PC-9 (cell line): ENCODE measurements at regions not wholly inside any gene's neighbourhood (a gene's known extent, or its start where the extent isn't known, plus 50 kb on each side); places are given as distances from the start of the nearest gene placed in this dataset.

Experiments used
- BruUV-seq: library from RNA; stranded (reverse); fragments of 400-500 nt; replicated peaks from 2 replicates; lab custom pipeline; 2021; lab: Mats Ljungman, UMichigan
- CTCF ChIA-PET: fragments of 300-600 bp; sonication (Branson Sonifier 250); formaldehyde crosslinking; loops from one replicate; lab custom pipeline; 2022; ENCODE audit warnings: antibody characterized with exemption; lab: Charles Lee
- POLR2A ChIA-PET: fragments of 300-600 bp; sonication (Branson Sonifier 250); formaldehyde crosslinking; loops from one replicate; lab custom pipeline; 2022; ENCODE audit warnings: antibody characterized with exemption; ENCODE audit not compliant: unreplicated experiment; lab: Charles Lee
- DNase-seq, 2 experiments: peaks; one replicate each; pipeline versions ENCODE4 v3.0.0 to v3.0.0-alpha.2; 2015 to 2022; ENCODE audit warnings: mixed read lengths in 1 of 2
- H2AFZ ChIP-seq: fragments of 200-600 bp; sonication (generic); 2 replicates; pipeline ENCODE4 v1.8.1; 2017; ENCODE audit warnings: antibody characterized with exemption
- H3F3A ChIP-seq: fragments of 200-600 bp; sonication (generic); 2 replicates; pipeline ENCODE4 v1.8.1; 2017; ENCODE audit warnings: antibody characterized with exemption, mild to moderate bottlenecking, low read depth; ENCODE audit not compliant: insufficient read depth
- H3K27ac ChIP-seq: fragments of 200-600 bp; sonication (generic); 2 replicates; pipeline ENCODE4 v1.6.1; 2016; ENCODE audit warnings: mixed run types
- H3K27me3 ChIP-seq: fragments of 200-600 bp; sonication (generic); 2 replicates; pipeline ENCODE4 v1.6.1; 2016; ENCODE audit warnings: low read depth, mixed run types; ENCODE audit not compliant: insufficient read depth
- H3K36me3 ChIP-seq: fragments of 200-600 bp; sonication (generic); 2 replicates; pipeline ENCODE4 v1.6.1; 2016; ENCODE audit warnings: low read depth, mixed run types
- H3K4me1 ChIP-seq: fragments of 200-600 bp; sonication (generic); replicated peaks from 2 replicates; pipeline ENCODE4 v1.6.1; 2016; ENCODE audit warnings: mixed run types; ENCODE audit not compliant: insufficient read depth
- H3K4me2 ChIP-seq: fragments of 200-600 bp; sonication (generic); 2 replicates; pipeline ENCODE4 v1.6.1; 2017; ENCODE audit warnings: mixed run types
- H3K4me3 ChIP-seq: fragments of 200-600 bp; sonication (generic); 2 replicates; pipeline ENCODE4 v1.6.1; 2016; ENCODE audit warnings: mixed run types
- H3K79me2 ChIP-seq: fragments of 200-600 bp; sonication (generic); 2 replicates; pipeline ENCODE4 v1.6.1; 2017; ENCODE audit warnings: low read depth, mixed run types
- H3K9me2 ChIP-seq: fragments of 200-600 bp; sonication (generic); 2 replicates; pipeline ENCODE4 v1.8.1; 2017; ENCODE audit warnings: mild to moderate bottlenecking; ENCODE audit not compliant: insufficient read depth
- H3K9me3 ChIP-seq: fragments of 200-600 bp; sonication (generic); 2 replicates; pipeline ENCODE4 v1.8.1; 2016; ENCODE audit warnings: low read depth; ENCODE audit not compliant: insufficient read depth
- H4K20me1 ChIP-seq: fragments of 200-600 bp; sonication (generic); 2 replicates; pipeline ENCODE4 v1.8.1; 2017; ENCODE audit not compliant: insufficient read depth
- EZH2 ChIP-seq: fragments of 200-600 bp; sonication (generic); IDR thresholded peaks from 2 replicates; pipeline ENCODE4 v1.8.0; 2017; ENCODE audit warnings: antibody characterized with exemption, low read depth
- intact Hi-C: fragments of 100-400 bp; cut with micrococcal nuclease; formaldehyde crosslinking; loops from one replicate; pipeline ENCODE4 v1.10.0; 2022; ENCODE audit not compliant: unreplicated experiment
- TF ChIP-seq, protein P1 (sequence below): fragments of 200-600 bp; sonication (generic); conservative IDR thresholded peaks from 2 replicates; pipeline ENCODE4 v1.6.1; 2017; ENCODE audit warnings: mixed run types, antibody characterized with exemption, mild to moderate bottlenecking, moderate library complexity

DNA sequence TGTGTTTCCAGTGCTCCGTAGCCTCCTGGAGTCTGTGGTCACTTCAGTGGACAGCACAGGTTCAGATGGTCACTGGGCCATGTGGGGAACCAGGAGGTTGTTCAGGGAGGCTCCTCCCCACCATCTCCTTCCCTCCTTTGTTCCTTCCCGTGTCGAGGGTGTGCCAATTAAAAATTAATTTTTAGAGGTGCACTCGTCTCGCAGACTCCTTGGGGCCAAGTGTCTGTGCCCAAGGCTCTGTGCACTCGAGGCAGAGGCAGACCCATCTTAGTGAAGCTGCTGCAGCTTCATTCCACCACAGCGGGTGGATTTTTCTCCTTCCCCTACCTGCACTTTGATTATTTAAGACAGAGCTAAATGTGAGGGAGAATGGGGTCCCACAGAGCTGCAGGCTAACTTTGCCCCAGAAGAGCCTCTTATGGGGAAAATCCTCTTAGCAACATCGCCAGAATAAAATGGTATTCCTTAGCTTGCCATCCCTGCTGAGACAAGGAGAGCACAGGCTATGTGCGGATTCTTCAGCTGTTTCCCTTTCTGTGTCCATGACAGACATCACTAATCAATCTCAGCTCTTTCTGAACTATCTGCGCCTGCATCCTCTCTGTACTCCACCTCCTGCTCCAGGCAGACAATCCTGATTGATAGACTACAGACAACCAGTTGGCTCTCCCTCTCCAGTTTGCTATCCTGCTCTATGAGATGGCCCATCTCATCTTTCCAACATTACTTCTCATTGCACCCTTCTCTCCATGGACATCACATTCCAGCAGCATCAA is 159.5 kb downstream of the VRK1 start:
- TF ChIP-seq, protein P1, sequence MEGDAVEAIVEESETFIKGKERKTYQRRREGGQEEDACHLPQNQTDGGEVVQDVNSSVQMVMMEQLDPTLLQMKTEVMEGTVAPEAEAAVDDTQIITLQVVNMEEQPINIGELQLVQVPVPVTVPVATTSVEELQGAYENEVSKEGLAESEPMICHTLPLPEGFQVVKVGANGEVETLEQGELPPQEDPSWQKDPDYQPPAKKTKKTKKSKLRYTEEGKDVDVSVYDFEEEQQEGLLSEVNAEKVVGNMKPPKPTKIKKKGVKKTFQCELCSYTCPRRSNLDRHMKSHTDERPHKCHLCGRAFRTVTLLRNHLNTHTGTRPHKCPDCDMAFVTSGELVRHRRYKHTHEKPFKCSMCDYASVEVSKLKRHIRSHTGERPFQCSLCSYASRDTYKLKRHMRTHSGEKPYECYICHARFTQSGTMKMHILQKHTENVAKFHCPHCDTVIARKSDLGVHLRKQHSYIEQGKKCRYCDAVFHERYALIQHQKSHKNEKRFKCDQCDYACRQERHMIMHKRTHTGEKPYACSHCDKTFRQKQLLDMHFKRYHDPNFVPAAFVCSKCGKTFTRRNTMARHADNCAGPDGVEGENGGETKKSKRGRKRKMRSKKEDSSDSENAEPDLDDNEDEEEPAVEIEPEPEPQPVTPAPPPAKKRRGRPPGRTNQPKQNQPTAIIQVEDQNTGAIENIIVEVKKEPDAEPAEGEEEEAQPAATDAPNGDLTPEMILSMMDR = no peak
- no peak for TF ChIP-seq EZH2
- H3K9me2 ChIP-seq = no peaks in the 10 kb centered on the region
- no peaks in the 10 kb centered on the region for H3F3A ChIP-seq
- no peak overlapping the region for H3K4me3 ChIP-seq
- no peaks in the 10 kb centered on the region for H3K9me3 ChIP-seq
- CTCF ChIA-PET = no interaction called here
- H3K27ac ChIP-seq = no peak overlapping the region
- no peaks in the 10 kb centered on the region for H3K79me2 ChIP-seq
- no peak overlapping the region for H3K4me2 ChIP-seq
- no peaks in the 10 kb centered on the region for H4K20me1 ChIP-seq
- POLR2A ChIA-PET = no interaction called here
- H3K36me3 ChIP-seq = no peaks in the 10 kb centered on the region
- intact Hi-C loops = no loop called here
- no peak overlapping the region for H2AFZ ChIP-seq
- no peak for DNase-seq
- no peaks in the 10 kb centered on the region for H3K4me1 ChIP-seq
- H3K27me3 ChIP-seq = no peaks in the 10 kb centered on the region
- no TSS peak for BruUV-seq

GRCh38 chr14:96958057-96958456 is 160.9 kb downstream of the VRK1 start:
- Histone ChIP-seq H3K4me1 (no peaks in the 10 kb centered on the region), H3K79me2 (no peaks in the 10 kb centered on the region), H3K27me3 (no peaks in the 10 kb centered on the region), H2AFZ (no peak overlapping the region), H3K4me3 (no peak overlapping the region), H3F3A (no peaks in the 10 kb centered on the region), H3K4me2 (no peak overlapping the region), H4K20me1 (no peaks in the 10 kb centered on the region), H3K36me3 (no peaks in the 10 kb centered on the region), H3K9me3 (no peaks in the 10 kb centered on the region), H3K9me2 (no peaks in the 10 kb centered on the region), H3K27ac (no peak overlapping the region)
- BruUV-seq = no TSS peak
- ChIA-PET CTCF (no interaction called here), POLR2A (no interaction called here)
- intact Hi-C loops = no loop called here
- no peak for TF ChIP-seq EZH2
- TF ChIP-seq, protein P1 = no peak
- DNase-seq = no peak

GRCh38 chr14:96959992-96960391 is 162.8 kb downstream of the VRK1 start:
- no TSS peak for BruUV-seq
- POLR2A ChIA-PET = no interaction called here
- intact Hi-C loops = no loop called here
- Histone ChIP-seq H3K36me3 (no peaks in the 10 kb centered on the region), H3K27ac (no peak overlapping the region), H4K20me1 (no peaks in the 10 kb centered on the region), H3K4me2 (no peak overlapping the region), H3F3A (no peaks in the 10 kb centered on the region), H3K27me3 (no peaks in the 10 kb centered on the region), H3K4me1 (no peaks in the 10 kb centered on the region), H3K9me2 (no peaks in the 10 kb centered on the region), H3K4me3 (no peak overlapping the region), H3K79me2 (no peaks in the 10 kb centered on the region), H2AFZ (no peak overlapping the region), H3K9me3 (no peaks in the 10 kb centered on the region)
- TF ChIP-seq, protein P1 = no peak
- TF ChIP-seq EZH2 = no peak
- CTCF ChIA-PET = no interaction called here
- no peak for DNase-seq
